HL-60 (cell line): ENCODE measurements at regions not wholly inside any gene's neighbourhood (a gene's known extent, or its start where the extent isn't known, plus 50 kb on each side); places are given as distances from the start of the nearest gene placed in this dataset.

Experiments
- DNase-seq, 2 experiments: peaks; one replicate each; pipeline ENCODE4 v3.0.0-alpha.2; 2010 to 2020; ENCODE audit warnings: low read depth in 1 of 2, low spot score in 1 of 2
- H3K27ac ChIP-seq: fragments of 250-450 bp; sonication (Bioruptor Pico); replicated peaks from 2 replicates; pipeline ENCODE4 v1.5.1; 2020; ENCODE audit warnings: mild to moderate bottlenecking, moderate library complexity
- H3K27me3 ChIP-seq: fragments of 250-450 bp; sonication (Bioruptor Pico); 2 replicates; pipeline ENCODE4 v1.5.1; 2021; ENCODE audit warnings: mild to moderate bottlenecking, moderate library complexity; ENCODE audit not compliant: insufficient read depth, poor library complexity, severe bottlenecking
- H3K4me3 ChIP-seq: replicated peaks from 2 replicates; pipeline ENCODE4 v1.5.1; 2011; ENCODE audit warnings: mild to moderate bottlenecking, control low read depth, low read length; ENCODE audit not compliant: insufficient read depth
- GABPA ChIP-seq: IDR thresholded peaks from 2 replicates; pipeline ENCODE4 v1.6.1; 2012; ENCODE audit warnings: low read depth
- POLR2AphosphoS5 ChIP-seq: IDR thresholded peaks from 2 replicates; pipeline ENCODE4 v1.6.1; 2012; ENCODE audit warnings: low read depth
- REST ChIP-seq: IDR thresholded peaks from 2 replicates; pipeline ENCODE4 v1.6.1; 2012; ENCODE audit warnings: low read depth; ENCODE audit not compliant: insufficient replicate concordance
- SPI1 ChIP-seq: IDR thresholded peaks from 2 replicates; pipeline ENCODE4 v1.6.1; 2012; ENCODE audit warnings: low read depth, mild to moderate bottlenecking, borderline replicate concordance
- TF ChIP-seq, protein P1 (sequence below): IDR thresholded peaks from one replicate; pipeline ENCODE4 v1.5.1; 2011; ENCODE audit warnings: low read length, control low read depth, inconsistent platforms; ENCODE audit not compliant: insufficient read depth

DNA sequence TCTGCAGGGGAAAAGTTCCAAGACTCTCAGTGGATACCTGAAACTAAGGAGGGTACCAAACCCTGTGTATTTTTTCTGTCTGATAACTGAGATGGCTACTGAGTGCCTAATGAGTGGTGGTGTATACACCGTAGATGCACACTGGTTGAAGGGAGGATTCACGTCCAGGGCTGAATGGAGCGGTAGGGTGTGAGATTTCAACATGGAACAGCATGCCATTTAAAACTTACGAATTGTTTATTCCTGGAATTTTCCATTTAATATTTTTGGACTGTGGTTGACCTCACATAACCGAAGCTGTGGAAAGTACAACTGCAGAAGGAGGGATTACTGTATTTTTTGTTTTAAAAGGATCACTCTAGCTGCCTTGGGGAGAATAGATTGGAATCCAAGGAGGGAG, 322.5 kb upstream of the SORL1-AS1 start:
- TF ChIP-seq POLR2AphosphoS5 (no peak), REST (no peak), SPI1 (no peak), GABPA (no peak)
- TF ChIP-seq, protein P1, sequence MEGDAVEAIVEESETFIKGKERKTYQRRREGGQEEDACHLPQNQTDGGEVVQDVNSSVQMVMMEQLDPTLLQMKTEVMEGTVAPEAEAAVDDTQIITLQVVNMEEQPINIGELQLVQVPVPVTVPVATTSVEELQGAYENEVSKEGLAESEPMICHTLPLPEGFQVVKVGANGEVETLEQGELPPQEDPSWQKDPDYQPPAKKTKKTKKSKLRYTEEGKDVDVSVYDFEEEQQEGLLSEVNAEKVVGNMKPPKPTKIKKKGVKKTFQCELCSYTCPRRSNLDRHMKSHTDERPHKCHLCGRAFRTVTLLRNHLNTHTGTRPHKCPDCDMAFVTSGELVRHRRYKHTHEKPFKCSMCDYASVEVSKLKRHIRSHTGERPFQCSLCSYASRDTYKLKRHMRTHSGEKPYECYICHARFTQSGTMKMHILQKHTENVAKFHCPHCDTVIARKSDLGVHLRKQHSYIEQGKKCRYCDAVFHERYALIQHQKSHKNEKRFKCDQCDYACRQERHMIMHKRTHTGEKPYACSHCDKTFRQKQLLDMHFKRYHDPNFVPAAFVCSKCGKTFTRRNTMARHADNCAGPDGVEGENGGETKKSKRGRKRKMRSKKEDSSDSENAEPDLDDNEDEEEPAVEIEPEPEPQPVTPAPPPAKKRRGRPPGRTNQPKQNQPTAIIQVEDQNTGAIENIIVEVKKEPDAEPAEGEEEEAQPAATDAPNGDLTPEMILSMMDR = no peak
- H3K4me3 ChIP-seq = no peak overlapping the region
- DNase-seq = no peak
- no peaks in the 10 kb centered on the region for H3K27me3 ChIP-seq
- no peak overlapping the region for H3K27ac ChIP-seq

DNA sequence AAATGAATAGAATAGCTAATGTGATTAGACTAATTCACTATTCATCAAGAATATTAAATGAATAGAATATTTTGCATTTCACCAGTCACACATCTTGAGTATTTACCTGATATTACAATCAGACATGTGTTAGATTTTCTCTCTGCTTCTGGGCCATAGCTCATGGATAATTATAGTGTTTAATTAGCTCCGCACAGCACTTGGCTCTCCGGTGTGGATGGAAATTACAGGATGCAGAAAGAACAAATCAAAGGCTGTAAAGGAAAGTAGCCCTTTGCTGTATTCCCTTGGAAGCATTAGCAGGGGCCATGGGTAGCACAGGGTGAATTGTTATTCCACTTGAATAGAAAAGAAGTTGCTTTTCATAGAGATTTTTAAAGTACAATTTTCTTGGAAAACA, 320.3 kb upstream of the SORL1-AS1 start:
- H3K27me3 ChIP-seq = no peaks in the 10 kb centered on the region
- no peak for DNase-seq

GRCh38 chr11:121770939-121771595, 318.3 kb upstream of the SORL1-AS1 start:
- no peak for TF ChIP-seq SPI1
- no peak for TF ChIP-seq GABPA
- TF ChIP-seq, protein P1 = no peak
- TF ChIP-seq REST = no peak
- no peak for TF ChIP-seq POLR2AphosphoS5
- H3K27me3 ChIP-seq = no peaks in the 10 kb centered on the region

More for the DNA sequence above, 320.3 kb upstream of the SORL1-AS1 start:
- H3K27ac ChIP-seq = no peak overlapping the region
- no peak overlapping the region for H3K4me3 ChIP-seq
- TF ChIP-seq GABPA = no peak
- TF ChIP-seq POLR2AphosphoS5 = no peak
- TF ChIP-seq SPI1 = no peak
- TF ChIP-seq, protein P1 = no peak
- no peak for TF ChIP-seq REST

More at GRCh38 chr11:121770939-121771595, 318.3 kb upstream of the SORL1-AS1 start:
- DNase-seq = no peak
- H3K4me3 ChIP-seq = no peak overlapping the region
- H3K27ac ChIP-seq = no peak overlapping the region
